SK-N-SH treated with all-trans-retinoic acid at 6 μM for 48 hours (cell line): ENCODE measurements at regions not wholly inside any gene's neighbourhood (a gene's known extent, or its start where the extent isn't known, plus 50 kb on each side); places are given as distances from the start of the nearest gene placed in this dataset.

Experiments
- ATAC-seq: fragments of 200-7000 bp; cut with Tn5 transposase; 3 replicates; pipeline ENCODE4 v1.9.1; 2020; ENCODE audit warnings: mild to moderate bottlenecking, moderate library complexity
- ARNTL ChIP-seq: fragments of 450-650 bp; formaldehyde crosslinking; IDR thresholded peaks from 2 replicates; pipeline ENCODE4 v1.5.0; 2020; ENCODE audit warnings: low read depth, mild to moderate bottlenecking, moderate library complexity, borderline replicate concordance
- BACH2 ChIP-seq: fragments of 250-450 bp; sonication (Bioruptor Pico); IDR thresholded peaks from 2 replicates; pipeline ENCODE4 v1.9.0; 2021; ENCODE audit warnings: mild to moderate bottlenecking, borderline replicate concordance
- CREB5 ChIP-seq: fragments of 250-450 bp; sonication (Bioruptor Pico); IDR thresholded peaks from 2 replicates; pipeline ENCODE4 v1.5.1; 2020; ENCODE audit warnings: low read depth, mild to moderate bottlenecking, moderate library complexity
- CSDC2 ChIP-seq: fragments of 250-450 bp; sonication (Bioruptor Pico); IDR thresholded peaks from 2 replicates; pipeline ENCODE4 v1.5.0; 2020; ENCODE audit warnings: mild to moderate bottlenecking, moderate library complexity
- CSRNP3 ChIP-seq: fragments of 250-450 bp; sonication (Bioruptor Pico); IDR thresholded peaks from 2 replicates; pipeline ENCODE4 v1.5.1; 2021; ENCODE audit warnings: mild to moderate bottlenecking, moderate library complexity
- ESRRG ChIP-seq: fragments of 250-450 bp; sonication (Bioruptor Pico); IDR thresholded peaks from 2 replicates; pipeline ENCODE4 v1.6.1; 2021; ENCODE audit warnings: mild to moderate bottlenecking
- GLIS3 ChIP-seq: fragments of 250-450 bp; sonication (Bioruptor Pico); IDR thresholded peaks from 2 replicates; pipeline ENCODE4 v1.5.0; 2020; ENCODE audit warnings: mild to moderate bottlenecking, moderate library complexity
- ISL1 ChIP-seq: fragments of 250-450 bp; sonication (Bioruptor Pico); IDR thresholded peaks from 2 replicates; pipeline ENCODE4 v2.1.2; 2022; ENCODE audit warnings: mild to moderate bottlenecking, moderate library complexity
- OSR1 ChIP-seq: fragments of 250-450 bp; sonication (Bioruptor Pico); IDR thresholded peaks from 2 replicates; pipeline ENCODE4 v1.8.0; 2022; ENCODE audit warnings: moderate library complexity, mild to moderate bottlenecking, inconsistent platforms
- PATZ1 ChIP-seq: fragments of 250-450 bp; sonication (Bioruptor Pico); IDR thresholded peaks from 2 replicates; pipeline ENCODE4 v1.8.0; 2020; ENCODE audit warnings: mild to moderate bottlenecking, moderate library complexity, borderline replicate concordance
- POU6F1 ChIP-seq: fragments of 250-450 bp; sonication (Bioruptor Pico); IDR thresholded peaks from 2 replicates; pipeline ENCODE4 v1.8.0; 2021; ENCODE audit warnings: low read depth, mild to moderate bottlenecking, moderate library complexity, borderline replicate concordance
- PPARA ChIP-seq: fragments of 250-450 bp; sonication (Bioruptor Pico); IDR thresholded peaks from 2 replicates; pipeline ENCODE4 v1.5.0; 2020; ENCODE audit warnings: mild to moderate bottlenecking, borderline replicate concordance
- RARB ChIP-seq: fragments of 250-450 bp; sonication (Bioruptor Pico); IDR thresholded peaks from 2 replicates; pipeline ENCODE4 v1.8.0; 2021; ENCODE audit warnings: mild to moderate bottlenecking, moderate library complexity
- SNAI2 ChIP-seq: fragments of 250-450 bp; sonication (Bioruptor Pico); IDR thresholded peaks from 2 replicates; pipeline ENCODE4 v1.5.0; 2020; ENCODE audit warnings: mild to moderate bottlenecking, moderate library complexity
- TCF4 ChIP-seq: fragments of 250-450 bp; sonication (Bioruptor Pico); IDR thresholded peaks from 2 replicates; pipeline ENCODE4 v1.8.0; 2021; ENCODE audit warnings: mild to moderate bottlenecking, moderate library complexity, borderline replicate concordance
- TOX ChIP-seq: fragments of 250-450 bp; sonication (Bioruptor Pico); IDR thresholded peaks from 2 replicates; pipeline ENCODE4 v1.8.0; 2021; ENCODE audit warnings: mild to moderate bottlenecking, moderate library complexity, borderline replicate concordance
- TSHZ2 ChIP-seq: fragments of 250-450 bp; sonication (Bioruptor Pico); IDR thresholded peaks from 2 replicates; pipeline ENCODE4 v1.5.0; 2020; ENCODE audit warnings: mild to moderate bottlenecking, moderate library complexity
- ZC3H10 ChIP-seq: fragments of 250-450 bp; sonication (Bioruptor Pico); IDR thresholded peaks from 2 replicates; pipeline ENCODE4 v1.5.1; 2021; ENCODE audit warnings: mild to moderate bottlenecking, moderate library complexity
- ZFP3 ChIP-seq: fragments of 250-450 bp; sonication (Bioruptor Pico); IDR thresholded peaks from 2 replicates; pipeline ENCODE4 v1.5.0; 2020; ENCODE audit warnings: mild to moderate bottlenecking, moderate library complexity
- ZNF565 ChIP-seq: fragments of 450-650 bp; formaldehyde crosslinking; conservative IDR thresholded peaks from 2 replicates; pipeline ENCODE4 v1.5.0; 2020; ENCODE audit warnings: low read depth, mild to moderate bottlenecking, moderate library complexity
- ZNF70 ChIP-seq: fragments of 450-650 bp; formaldehyde crosslinking; IDR thresholded peaks from 2 replicates; pipeline ENCODE4 v1.5.0; 2020; ENCODE audit warnings: mild to moderate bottlenecking, moderate library complexity
- ZNF8 ChIP-seq: fragments of 450-650 bp; formaldehyde crosslinking; IDR thresholded peaks from 2 replicates; pipeline ENCODE4 v1.5.0; 2020; ENCODE audit warnings: mild to moderate bottlenecking, moderate library complexity

GRCh38 chr7:433558-433957 lies 86.1 kb downstream of the PDGFA start:
- ATAC-seq, result no peak
- no peak for TF ChIP-seq ZNF70 (CRISPR knock-in tag)
- TF ChIP-seq ZC3H10 (CRISPR knock-in tag), result no peak
- no peak for TF ChIP-seq ZNF8
- no peak for TF ChIP-seq RARB (CRISPR knock-in tag)
- TF ChIP-seq TSHZ2 (CRISPR knock-in tag), result no peak
- no peak for TF ChIP-seq GLIS3 (CRISPR knock-in tag)
- no peak for TF ChIP-seq CREB5
- no peak for TF ChIP-seq PATZ1 (CRISPR knock-in tag)
- no peak for TF ChIP-seq TCF4 (CRISPR knock-in tag)
- no peak for TF ChIP-seq ZNF565 (CRISPR knock-in tag)
- TF ChIP-seq ESRRG (CRISPR knock-in tag), result no peak
- TF ChIP-seq OSR1 (CRISPR knock-in tag), result no peak
- no peak for TF ChIP-seq CSDC2 (CRISPR knock-in tag)
- no peak for TF ChIP-seq TOX (CRISPR knock-in tag)
- TF ChIP-seq ARNTL, result no peak
- TF ChIP-seq POU6F1, result no peak
- no peak for TF ChIP-seq SNAI2 (CRISPR knock-in tag)
- TF ChIP-seq CSRNP3 (CRISPR knock-in tag), result no peak
- TF ChIP-seq PPARA (CRISPR knock-in tag), result no peak
- TF ChIP-seq ZFP3, result no peak
- TF ChIP-seq, all 23 proteins: peak for 0

- ATAC-seq, result no peak
- TF ChIP-seq ESRRG (CRISPR knock-in tag) (no peak), ZFP3 (no peak), PATZ1 (CRISPR knock-in tag) (no peak), RARB (CRISPR knock-in tag) (no peak), BACH2 (CRISPR knock-in tag) (no peak), GLIS3 (CRISPR knock-in tag) (no peak), POU6F1 (no peak), ISL1 (CRISPR knock-in tag) (no peak), ZC3H10 (CRISPR knock-in tag) (no peak), TSHZ2 (CRISPR knock-in tag) (no peak), ZNF565 (CRISPR knock-in tag) (no peak), ZNF70 (CRISPR knock-in tag) (no peak)
Observed at GRCh38 chr7:434891-435629, 84.6 kb downstream of the PDGFA start.
